Liver (tissue), 8 donors: ENCODE measurements at regions not wholly inside any gene's neighbourhood (a gene's known extent, or its start where the extent isn't known, plus 50 kb on each side); places are given as distances from the start of the nearest gene placed in this dataset.

ENCODE experiments used
- DNase-seq: peaks from one replicate; pipeline ENCODE4 v3.0.0-alpha.2; 2017; ENCODE audit warnings: low spot score
- H3K27ac ChIP-seq, 2 donors: one replicate each; pipeline ENCODE4 v1.7.0; 2013; ENCODE audit warnings: inconsistent platforms in 2 of 2, low read length in 2 of 2, control low read depth in 1 of 2, low read depth in 1 of 2, mild to moderate bottlenecking in 1 of 2
- H3K27me3 ChIP-seq, 4 donors: one replicate each; pipeline versions ENCODE4 v1.6.1 to v1.7.0; 2013; ENCODE audit warnings: low read length in 3 of 4, inconsistent platforms in 1 of 4, mild to moderate bottlenecking in 1 of 4, moderate library complexity in 1 of 4; ENCODE audit not compliant: control insufficient read depth in 4 of 4, insufficient read depth in 4 of 4
- H3K36me3 ChIP-seq, 4 donors: one replicate each; pipeline versions ENCODE4 v1.6.1 to v1.7.0; 2013; ENCODE audit warnings: low read length in 3 of 4, mild to moderate bottlenecking in 3 of 4, low read depth in 1 of 4, moderate library complexity in 1 of 4; ENCODE audit not compliant: control insufficient read depth in 4 of 4, insufficient read depth in 3 of 4
- H3K4me1 ChIP-seq, 4 donors: one replicate each; pipeline versions ENCODE4 v1.6.1 to v1.7.0; 2013; ENCODE audit warnings: low read length in 3 of 4, mild to moderate bottlenecking in 3 of 4, moderate library complexity in 1 of 4; ENCODE audit not compliant: control insufficient read depth in 4 of 4, insufficient read depth in 4 of 4
- H3K4me3 ChIP-seq, 3 donors: one replicate each; pipeline versions ENCODE4 v1.6.1 to v1.7.0; 2013; ENCODE audit warnings: low read length in 3 of 3, control low read depth in 1 of 3, low read depth in 1 of 3, mild to moderate bottlenecking in 1 of 3
- H3K9ac ChIP-seq, 2 donors: one replicate each; pipeline ENCODE4 v1.7.0; 2013; ENCODE audit warnings: low read length in 2 of 2, mild to moderate bottlenecking in 2 of 2, moderate library complexity in 2 of 2, control low read depth in 1 of 2, low read depth in 1 of 2
- H3K9me3 ChIP-seq, 4 donors: one replicate each; pipeline versions ENCODE4 v1.6.1 to v1.7.0; 2013; ENCODE audit warnings: low read length in 3 of 4; ENCODE audit not compliant: control insufficient read depth in 4 of 4
- ATF3 ChIP-seq: IDR thresholded peaks from 2 replicates; pipeline ENCODE4 v1.6.1; 2016; ENCODE audit warnings: antibody characterized with exemption
- CTCF ChIP-seq: fragments of 150-350 bp; IDR thresholded peaks from 2 replicates; pipeline ENCODE4 v1.5.1; 2017; ENCODE audit warnings: improper control_type of control experiment, low read depth, low read length; ENCODE audit not compliant: missing input control
- EGR1 ChIP-seq, 2 donors: IDR thresholded peaks; 2 replicates each; pipeline ENCODE4 v1.6.1; 2016 to 2018; ENCODE audit warnings: antibody characterized with exemption in 2 of 2, low read depth in 2 of 2
- FOXA1 ChIP-seq: IDR thresholded peaks from 2 replicates; pipeline ENCODE4 v1.6.1; 2016; ENCODE audit warnings: antibody characterized with exemption
- HNF4G ChIP-seq: IDR thresholded peaks from 2 replicates; pipeline ENCODE4 v1.6.1; 2016; ENCODE audit warnings: antibody characterized with exemption
- RAD21 ChIP-seq, 2 donors: IDR thresholded peaks; 2 replicates each; pipeline ENCODE4 v1.6.1; 2016; ENCODE audit warnings: antibody characterized with exemption in 2 of 2, mild to moderate bottlenecking in 2 of 2
- RXRA ChIP-seq, 2 donors: IDR thresholded peaks; 2 replicates each; pipeline ENCODE4 v1.6.1; 2017 to 2018; ENCODE audit warnings: antibody characterized with exemption in 2 of 2, mild to moderate bottlenecking in 1 of 2
- TAF1 ChIP-seq: conservative IDR thresholded peaks from 2 replicates; pipeline ENCODE4 v1.6.1; 2016; ENCODE audit warnings: antibody characterized with exemption, mild to moderate bottlenecking
- YY1 ChIP-seq: IDR thresholded peaks from 2 replicates; pipeline ENCODE4 v1.6.1; 2016; ENCODE audit warnings: antibody characterized with exemption, mild to moderate bottlenecking
- ZBTB33 ChIP-seq: IDR thresholded peaks from 2 replicates; pipeline ENCODE4 v1.6.1; 2016; ENCODE audit warnings: antibody characterized with exemption
- WGBS: extraction: QIAGEN DNeasy Blood & Tissue Kit; methylation state at CpG from one replicate; pipeline ENCODE4 v1.1.7; 2013; 5-methylcytosine and 5-hydroxymethylcytosine counted together
- donor health status: healthy.
- donor health status: healthy.
- donor health status: healthy.
- donor health status: healthy.
- donor health status: healthy.

GRCh38 chr9:79884546-79884945, 312.8 kb downstream of the TLE4 start:
- no peak overlapping the region for H3K27ac ChIP-seq
- H3K4me3 ChIP-seq = no peak overlapping the region
- H3K9ac ChIP-seq = no peak overlapping the region
- H3K4me1 ChIP-seq = no peaks in the 10 kb centered on the region
- H3K9me3 ChIP-seq = no peaks in the 10 kb centered on the region
- TF ChIP-seq CTCF (no peak), FOXA1 (no peak), RXRA (IDR thresholded peaks at IDR 0.05) (no peak), HNF4G (no peak), ATF3 (no peak), RAD21 (IDR thresholded peaks at IDR 0.05) (no peak)
- WGBS = 63% methylated on average over 4 of the region's 4 CpGs
- H3K27me3 ChIP-seq = no peaks in the 10 kb centered on the region
- H3K36me3 ChIP-seq = no peaks in the 10 kb centered on the region
- DNase-seq = no peak

- no peak overlapping the region for H3K4me3 ChIP-seq
- H3K9ac ChIP-seq = no peak overlapping the region
- DNase-seq = no peak
Measured at GRCh38 chr9:79883073-79883645, 311.4 kb downstream of the TLE4 start.

GRCh38 chr9:79880626-79881025, 308.9 kb downstream of the TLE4 start:
- Histone ChIP-seq H3K4me3 (no peak overlapping the region), H3K4me1 (no peaks in the 10 kb centered on the region)

More at GRCh38 chr9:79883073-79883645, 311.4 kb downstream of the TLE4 start:
- H3K27me3 ChIP-seq = no peaks in the 10 kb centered on the region
- 55% methylated on average over 3 of the region's 3 CpGs for WGBS
- H3K9me3 ChIP-seq = no peaks in the 10 kb centered on the region
- H3K4me1 ChIP-seq = no peaks in the 10 kb centered on the region
- H3K36me3 ChIP-seq = no peaks in the 10 kb centered on the region
- no peak for TF ChIP-seq EGR1 (IDR thresholded peaks at IDR 0.05; ENCODE audit: low read depth in 2 of 2)
- TF ChIP-seq ATF3 = no peak
- TF ChIP-seq YY1 = no peak
- H3K27ac ChIP-seq = no peak overlapping the region

More at GRCh38 chr9:79880626-79881025, 308.9 kb downstream of the TLE4 start:
- TF ChIP-seq ZBTB33 = no peak
- TF ChIP-seq RAD21 (IDR thresholded peaks at IDR 0.05) = no peak
- TF ChIP-seq TAF1 = no peak
- TF ChIP-seq YY1 = no peak
- H3K27ac ChIP-seq = no peak overlapping the region
- no peaks in the 10 kb centered on the region for H3K36me3 ChIP-seq
- no peaks in the 10 kb centered on the region for H3K27me3 ChIP-seq
- no peaks in the 10 kb centered on the region for H3K9me3 ChIP-seq
- H3K9ac ChIP-seq = no peak overlapping the region
- no peak for DNase-seq
